NCI-H1930 (cell line): ENCODE measurements at regions not wholly inside any gene's neighbourhood (a gene's known extent, or its start where the extent isn't known, plus 50 kb on each side); places are given as distances from the start of the nearest gene placed in this dataset.
"Not testable (repeated sequence)": the region's sequence is repeated elsewhere in the genome, so short reads cannot be mapped to it uniquely, and the experiment has no call there.

Experiments used
- DNase-seq, 2 experiments: peaks; one replicate each; lab custom pipeline; 2025; lab: John Stamatoyannopoulos, UW

DNA sequence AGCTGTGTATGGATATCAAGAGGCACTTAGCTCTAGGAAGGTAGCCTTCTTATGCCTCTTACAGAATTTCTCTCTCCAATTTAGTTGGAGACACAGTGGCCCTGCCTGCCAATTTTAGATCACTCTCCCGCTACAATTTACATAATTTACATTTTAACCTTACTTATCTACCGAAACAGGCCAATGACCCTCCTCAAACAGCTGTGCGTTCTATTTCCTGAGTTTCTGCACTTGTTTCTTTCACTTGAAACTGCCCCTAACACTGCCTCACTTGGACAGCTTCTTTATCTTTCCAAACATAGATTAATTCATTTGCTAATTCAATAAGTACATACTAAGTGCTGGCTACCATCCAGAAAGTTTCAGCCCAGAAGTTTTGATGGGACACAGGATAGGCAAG is 52.9 kb upstream of the HDDC2 start:
- no peak for DNase-seq

- no peak for DNase-seq
These were observed 55.1 kb upstream of the HDDC2 start for GRCh38 chr6:125356884-125357283.

DNA sequence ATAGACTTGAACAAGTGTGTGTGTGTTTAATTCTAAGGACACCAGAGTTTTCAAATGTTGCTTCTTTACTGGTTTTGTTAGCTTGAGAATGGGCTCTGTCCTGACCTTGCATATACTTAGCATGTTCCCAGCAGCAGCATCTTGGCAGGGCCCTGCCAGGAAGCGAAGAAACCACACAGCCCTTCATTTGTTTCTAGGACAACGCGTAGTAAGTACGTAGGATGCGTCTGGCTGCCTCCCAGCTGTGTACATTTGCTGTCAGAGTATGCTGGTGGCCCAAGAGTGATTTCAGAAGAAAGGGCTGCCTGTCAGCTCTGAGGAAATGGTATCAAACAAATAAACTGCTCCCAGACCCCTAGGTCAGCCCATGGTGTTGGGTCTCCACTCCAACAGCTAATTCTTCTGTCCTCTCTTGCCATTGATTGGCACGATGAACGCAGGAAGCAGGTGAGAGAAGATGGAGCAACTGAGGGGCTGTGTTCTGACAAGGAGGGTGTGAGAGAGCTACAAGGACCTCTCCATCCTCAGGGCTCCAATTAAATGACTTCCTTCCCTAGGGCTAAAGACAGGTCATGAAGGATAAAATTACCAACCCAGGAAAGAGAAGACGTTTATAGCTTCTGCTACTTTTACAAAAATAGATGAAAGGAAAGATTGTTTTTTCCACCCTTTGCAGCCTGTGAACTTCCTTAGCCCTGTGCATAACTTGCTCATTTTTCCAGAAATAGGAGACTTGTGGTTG is 55.9 kb upstream of the HDDC2 start:
- no peak for DNase-seq

- no peak for DNase-seq
These were observed 57.1 kb upstream of the HDDC2 start for GRCh38 chr6:125358898-125359297.

- no peak for DNase-seq
These were observed 60.1 kb upstream of the HDDC2 start for GRCh38 chr6:125361868-125362267.

GRCh38 chr6:125363039-125363823 is 61.5 kb upstream of the HDDC2 start:
- DNase-seq, result peak in 1 of 2 experiments; percentile 28

DNA sequence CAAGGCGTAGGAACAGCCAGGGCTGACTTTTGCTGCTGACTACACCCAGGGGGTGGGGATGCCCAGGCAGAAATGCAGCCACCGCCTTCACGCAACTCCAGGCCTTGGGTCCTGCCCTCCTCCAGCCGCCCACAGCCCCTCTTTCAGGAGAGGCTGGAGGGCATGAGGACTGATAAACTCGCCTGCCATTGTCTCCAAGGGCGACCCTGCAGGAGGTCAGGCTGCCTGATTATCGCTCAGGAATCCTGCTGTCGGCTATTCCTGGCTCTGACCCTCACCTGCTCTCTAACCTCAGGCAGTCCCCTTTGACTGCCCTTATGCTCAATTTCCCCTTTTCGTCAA is 62.0 kb upstream of the HDDC2 start:
- DNase-seq, result no peak

GRCh38 chr6:125365230-125365629 is 63.5 kb upstream of the HDDC2 start:
- DNase-seq, result no peak

- DNase-seq, result no peak
These were observed 65.4 kb upstream of the HDDC2 start for GRCh38 chr6:125367036-125367782.

DNA sequence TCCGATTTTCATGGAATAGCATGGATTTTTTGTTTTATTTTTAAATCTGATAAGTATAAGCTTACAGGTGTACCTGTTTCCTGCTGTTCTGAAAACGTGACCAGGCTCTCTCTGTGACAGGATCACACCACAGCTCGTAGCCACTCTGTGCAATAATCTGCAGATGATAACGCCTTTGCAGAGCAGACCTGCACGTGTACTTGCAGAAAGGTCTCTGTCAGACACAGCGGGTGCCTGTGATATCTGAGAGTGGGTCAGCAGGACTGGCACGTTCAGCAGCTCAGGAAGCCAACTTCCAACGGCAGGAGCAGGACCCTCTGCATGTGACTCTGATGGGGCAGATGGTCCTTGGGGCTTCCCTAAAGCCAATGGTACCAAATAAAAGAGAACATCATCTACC is 68.6 kb upstream of the HDDC2 start:
- no peak for DNase-seq

GRCh38 chr6:125375013-125375412 is 73.2 kb upstream of the HDDC2 start:
- no peak for DNase-seq

DNA sequence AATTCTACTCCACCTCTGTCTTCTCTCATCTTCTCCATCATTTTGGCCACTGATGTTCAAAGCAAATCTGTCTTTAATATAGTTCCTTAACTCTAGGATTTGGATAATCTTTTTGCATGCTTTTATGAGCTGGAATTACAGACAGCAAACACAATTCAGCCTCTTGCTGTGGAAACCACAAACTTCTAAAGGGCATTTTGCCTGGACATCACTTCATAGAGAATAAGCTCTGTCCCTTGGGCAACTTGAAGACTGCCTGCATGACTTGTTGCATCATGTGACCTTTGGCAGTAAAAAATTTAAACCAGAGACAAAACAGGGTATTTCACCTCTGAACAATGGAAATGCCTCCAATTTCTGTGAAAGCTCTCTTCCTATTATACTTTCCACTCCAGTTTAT is 74.1 kb upstream of the HDDC2 start:
- no peak for DNase-seq

GRCh38 chr6:125377621-125378020 is 75.9 kb upstream of the HDDC2 start:
- DNase-seq, result no peak

GRCh38 chr6:125379174-125379573 is 77.4 kb upstream of the HDDC2 start:
- no peak for DNase-seq

DNA sequence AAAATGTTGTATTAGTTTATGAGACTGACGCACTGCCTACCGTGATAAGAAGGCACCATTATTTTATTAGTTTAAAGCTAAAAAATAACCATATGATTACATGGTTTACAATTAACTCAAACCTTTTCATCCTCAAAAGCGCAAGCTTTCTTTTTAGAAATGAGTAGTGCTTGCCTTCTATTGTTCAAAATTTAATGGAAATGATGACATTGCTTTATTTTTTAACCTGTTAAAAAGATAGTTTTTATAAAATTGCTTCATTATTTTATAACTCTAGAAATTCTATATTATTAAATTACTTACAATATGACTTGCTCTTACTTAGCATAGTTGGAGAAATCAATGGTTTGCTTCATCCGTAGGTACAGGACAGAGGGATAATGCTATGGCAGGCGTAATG is 78.7 kb upstream of the HDDC2 start:
- DNase-seq, result no peak

- DNase-seq, result not testable (repeated sequence)
These were observed 84.6 kb upstream of the HDDC2 start for GRCh38 chr6:125386337-125386736.

- no peak for DNase-seq
These were observed 90.9 kb upstream of the HDDC2 start for GRCh38 chr6:125392682-125393081.

GRCh38 chr6:125393449-125393858 is 91.7 kb upstream of the HDDC2 start:
- DNase-seq, result no peak

- DNase-seq, result no peak
These were observed 105.0 kb upstream of the HDDC2 start for GRCh38 chr6:125406741-125407140.

- DNase-seq, result no peak
These were observed 112.7 kb upstream of the HDDC2 start for GRCh38 chr6:125414507-125414906.

GRCh38 chr6:125415913-125416312 is 114.1 kb upstream of the HDDC2 start:
- no peak for DNase-seq

GRCh38 chr6:125421836-125422235 is 120.1 kb upstream of the HDDC2 start:
- no peak for DNase-seq

DNA sequence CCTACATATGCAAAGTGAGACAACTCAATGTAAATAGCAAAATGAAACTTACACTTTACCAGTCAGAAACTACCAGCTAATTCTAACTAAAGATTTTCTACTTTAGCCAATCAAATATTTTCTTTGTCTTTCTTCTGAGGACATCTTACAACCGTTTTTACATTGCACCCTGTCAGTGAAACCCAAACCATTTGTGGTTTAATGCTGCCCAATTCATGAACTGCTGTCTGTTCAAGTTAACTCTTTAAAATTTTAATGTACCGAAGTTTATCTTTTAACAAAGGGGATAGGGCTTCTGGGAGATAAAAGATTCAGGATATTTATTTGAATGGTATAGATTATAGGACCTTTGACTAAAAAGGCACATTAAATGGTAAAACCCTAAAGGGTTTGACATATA is 121.3 kb upstream of the HDDC2 start:
- no peak for DNase-seq
